ENCODE measurements at regions not wholly inside any gene's neighbourhood (a gene's known extent, or its start where the extent isn't known, plus 50 kb on each side); places are given as distances from the start of the nearest gene placed in this dataset.

- peak; percentile 73 for DNase-seq (ENCODE audit: low read depth)
- no peak overlapping the region for H3K4me3 ChIP-seq (ENCODE audit: control insufficient read depth, low read depth, low read length)
- TF ChIP-seq CTCF (conservative IDR thresholded peaks at IDR 0.05; ENCODE audit: control insufficient read depth, insufficient read depth, low read depth, low read length), result no peak
Measured at GRCh38 chr5:33032271-33033070, 321.4 kb downstream of the NPR3 start.

GRCh38 chr5:33033516-33033915 is 322.4 kb downstream of the NPR3 start:
- H3K4me3 ChIP-seq (ENCODE audit: control insufficient read depth, low read depth, low read length), result no peak overlapping the region
- TF ChIP-seq CTCF (conservative IDR thresholded peaks at IDR 0.05; ENCODE audit: control insufficient read depth, insufficient read depth, low read depth, low read length), result no peak
- no peak for DNase-seq (ENCODE audit: low read depth)

DNA sequence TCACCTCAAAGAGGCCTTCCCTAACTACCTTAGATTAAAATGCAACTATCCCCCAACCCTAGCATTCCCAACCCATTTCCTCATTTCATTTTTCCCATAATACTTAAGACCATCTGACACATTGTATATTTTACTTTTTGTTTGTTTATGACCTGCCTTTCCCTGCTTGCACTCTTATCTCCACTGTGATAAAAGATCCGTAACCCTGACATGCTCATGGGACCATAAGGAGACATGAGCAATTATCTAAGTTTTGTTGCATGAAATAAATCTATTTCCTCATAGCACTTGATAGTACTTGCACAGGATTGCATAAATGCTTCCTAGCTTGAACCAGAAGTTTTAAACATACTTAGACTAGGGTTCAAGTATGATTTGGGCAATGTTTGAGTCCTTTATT is 323.7 kb downstream of the NPR3 start:
- no peak overlapping the region for H3K4me3 ChIP-seq (ENCODE audit: control insufficient read depth, low read depth, low read length)
- TF ChIP-seq CTCF (conservative IDR thresholded peaks at IDR 0.05; ENCODE audit: control insufficient read depth, insufficient read depth, low read depth, low read length), result no peak
- DNase-seq (ENCODE audit: low read depth), result no peak

DNA sequence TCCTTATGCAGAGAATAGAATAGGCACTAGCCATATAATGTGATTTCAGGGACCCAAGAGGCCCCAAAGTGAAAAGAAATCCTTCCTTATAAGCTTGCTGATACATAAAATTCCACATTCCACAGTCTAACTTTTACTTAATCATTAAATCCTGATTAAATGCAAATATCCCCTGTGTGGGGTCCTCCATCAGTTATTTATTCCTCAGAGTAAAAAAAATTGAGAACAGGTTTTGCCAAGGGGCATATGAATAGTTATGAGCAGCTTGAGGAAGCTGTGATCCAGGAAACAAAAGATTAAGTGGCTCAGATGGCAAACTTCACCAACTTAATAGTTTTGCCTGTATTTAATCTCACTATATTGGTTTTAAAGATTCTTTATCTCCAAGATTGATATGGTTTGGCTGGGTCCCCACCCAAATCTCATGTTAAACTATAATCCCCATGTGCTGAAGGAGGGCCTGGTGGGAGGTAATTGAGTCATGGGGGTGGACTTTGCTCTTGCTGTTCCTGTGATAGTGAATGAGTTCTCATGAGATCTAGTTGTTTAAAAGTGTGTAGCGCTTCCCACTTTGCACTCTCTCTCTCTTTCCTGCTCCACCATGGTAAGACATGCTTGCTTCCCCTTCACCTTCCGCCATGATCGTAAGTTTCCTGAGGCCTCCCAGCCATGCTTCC is 324.9 kb downstream of the NPR3 start:
- no peak for DNase-seq (ENCODE audit: low read depth)
- TF ChIP-seq CTCF (conservative IDR thresholded peaks at IDR 0.05; ENCODE audit: control insufficient read depth, insufficient read depth, low read depth, low read length), result no peak

DNA sequence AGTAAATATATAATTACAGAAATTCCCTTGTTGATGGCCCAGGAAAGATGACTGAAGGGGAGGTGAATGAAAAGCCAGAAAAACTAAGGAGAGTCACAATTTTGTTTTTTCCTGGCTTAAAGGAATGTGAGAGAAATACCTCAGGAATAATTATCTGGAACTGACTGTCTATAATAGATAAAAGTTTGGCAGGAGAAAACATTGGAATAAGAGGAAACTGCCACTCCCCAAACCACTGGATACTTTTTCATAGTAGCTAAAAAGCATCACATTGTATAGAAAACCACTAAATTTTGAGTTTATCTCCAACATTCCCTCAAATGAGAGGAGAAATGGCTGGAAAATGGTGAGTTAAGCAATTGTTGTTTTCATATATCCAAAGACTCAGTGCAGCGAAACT is 326.0 kb downstream of the NPR3 start:
- TF ChIP-seq CTCF (conservative IDR thresholded peaks at IDR 0.05; ENCODE audit: control insufficient read depth, insufficient read depth, low read depth, low read length), result no peak
- no peak overlapping the region for H3K4me3 ChIP-seq (ENCODE audit: control insufficient read depth, low read depth, low read length)
- no peak for DNase-seq (ENCODE audit: low read depth)

More for the DNA sequence above, 324.9 kb downstream of the NPR3 start:
- no peak overlapping the region for H3K4me3 ChIP-seq (ENCODE audit: control insufficient read depth, low read depth, low read length)

DNA sequence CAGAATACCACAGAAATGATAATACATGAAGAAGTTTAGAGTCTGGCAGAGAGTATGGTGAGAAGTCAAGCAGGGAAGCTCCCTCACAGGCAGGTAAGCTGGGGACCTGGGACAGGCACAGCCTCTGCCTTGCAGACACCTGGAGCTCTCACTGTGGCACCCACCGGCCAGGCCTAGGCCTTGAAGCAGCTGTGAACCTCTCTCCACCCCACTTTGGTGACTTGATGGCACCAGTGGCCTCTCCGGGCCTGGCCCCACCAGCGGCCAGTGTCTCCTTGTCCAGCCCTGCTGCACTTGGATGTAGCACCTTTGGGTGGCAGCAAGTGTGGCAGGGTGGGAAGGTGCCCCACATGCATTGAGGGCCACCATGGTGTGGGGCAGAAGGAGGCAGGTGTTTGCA is 330.5 kb downstream of the NPR3 start:
- no peak for DNase-seq (ENCODE audit: low read depth)
- no peak for TF ChIP-seq CTCF (conservative IDR thresholded peaks at IDR 0.05; ENCODE audit: control insufficient read depth, insufficient read depth, low read depth, low read length)
- no peak overlapping the region for H3K4me3 ChIP-seq (ENCODE audit: control insufficient read depth, low read depth, low read length)

All from fibroblast of mammary gland (primary cell).